ENCODE measurements at regions not wholly inside any gene's neighbourhood (a gene's known extent, or its start where the extent isn't known, plus 50 kb on each side); places are given as distances from the start of the nearest gene placed in this dataset.

GRCh38 chr4:14000091-14000814 is 372.7 kb upstream of the BOD1L1 start:
- ChIA-PET POLR2A (ENCODE audit: partially characterized antibody) (no interaction called here), CTCF (ENCODE audit: partially characterized antibody) (interaction anchor here (0.6 kb wide), 1 partner anchor 141 kb away, joined by 3 read pairs; no protein-coding TSS in a partner anchor)
- Histone ChIP-seq H3K23ac (ENCODE audit: insufficient read length) (no peak overlapping the region), H4K5ac (ENCODE audit: insufficient read length, low read depth, low read length) (no peak overlapping the region), H3K79me2 (ENCODE audit: control insufficient read depth in 1 of 2, insufficient read depth in 2 of 2, low read length in 2 of 2) (no peaks in the 10 kb centered on the region), H2BK15ac (ENCODE audit: low read length) (no peak overlapping the region), H4K91ac (replicated peaks; ENCODE audit: insufficient read length, low read length) (no peak overlapping the region), H3K4me2 (ENCODE audit: insufficient read depth in 1 of 2, low read depth in 2 of 2, low read length in 2 of 2) (no peak overlapping the region), H3K56ac (replicated peaks; ENCODE audit: insufficient read length, low read depth, low read length) (no peak overlapping the region), H3K4me3 (ENCODE audit: extremely low read depth in 1 of 4, insufficient read depth in 2 of 4, low read depth in 3 of 4, low read length in 4 of 4) (no peak overlapping the region), H2AK5ac (ENCODE audit: low read depth, low read length) (no peak overlapping the region), H2BK5ac (ENCODE audit: low read depth, low read length) (no peak overlapping the region), H3K23me2 (ENCODE audit: low read depth, low read length) (no peaks in the 10 kb centered on the region), H2AFZ (ENCODE audit: low read length) (no peak overlapping the region), H2BK20ac (ENCODE audit: low read length) (no peak overlapping the region), H3K18ac (ENCODE audit: extremely low read depth, low read length) (no peak overlapping the region), H2BK12ac (ENCODE audit: low read depth, low read length) (no peak overlapping the region), H3K27ac (ENCODE audit: low read depth, low read length) (no peak overlapping the region), H4K8ac (ENCODE audit: extremely low read depth, insufficient read depth, low read length) (no peak overlapping the region), H4K20me1 (replicated peaks in 1 of 2; ENCODE audit: control insufficient read depth in 1 of 2, insufficient read depth in 2 of 2, low read length in 2 of 2) (no peaks in the 10 kb centered on the region), H3K9ac (replicated peaks in 1 of 4; ENCODE audit: extremely low read depth in 1 of 4, low read depth in 3 of 4, low read length in 3 of 4) (no peak overlapping the region), H3K4me1 (replicated peaks in 1 of 4; ENCODE audit: control insufficient read depth in 3 of 4, insufficient read depth in 4 of 4, low read length in 3 of 4) (no peaks in the 10 kb centered on the region), H3K4ac (replicated peaks; ENCODE audit: insufficient read length, low read depth, low read length) (no peak overlapping the region), H2BK120ac (replicated peaks; ENCODE audit: low read depth, low read length) (no peak overlapping the region), H3K79me1 (ENCODE audit: low read depth, low read length) (no peaks in the 10 kb centered on the region), H3K27me3 (replicated peaks in 1 of 4; ENCODE audit: control insufficient read depth in 3 of 4, extremely low read depth in 1 of 4, insufficient read depth in 3 of 4, low read length in 3 of 4) (no peaks in the 10 kb centered on the region), H3K36me3 (ENCODE audit: control insufficient read depth in 2 of 4, insufficient read depth in 4 of 4, low read length in 3 of 4) (no peaks in the 10 kb centered on the region), H3K9me3 (ENCODE audit: insufficient read depth in 2 of 2, low read depth in 1 of 2, low read length in 1 of 2) (peaks cover 14 to 34% of the 10 kb centered on the region in 2 experiments), H3K14ac (ENCODE audit: insufficient read length) (no peak overlapping the region)
- 94% methylated on average over 2 of the region's 2 CpGs; no CpG with 5 or more reads in 1 of the 2 experiments for WGBS, 2 experiments (ENCODE audit: extremely low coverage in 1 of 2, insufficient coverage in 1 of 2, insufficient read length in 1 of 2, insufficient replicate concordance in 2 of 2, low coverage in 1 of 2, low lambda C conversion rate in 2 of 2, missing lambda C conversion rate in 1 of 2)
- TF ChIP-seq JUN (IDR thresholded peaks at IDR 0.05; ENCODE audit: low read depth, low read length) (no peak), BRCA1 (IDR thresholded peaks at IDR 0.05; ENCODE audit: low read depth, low read length) (no peak), POU5F1 (IDR thresholded peaks at IDR 0.05; ENCODE audit: low read depth, low read length) (no peak)
- DNase-seq (ENCODE audit: low read depth in 1 of 2, low spot score in 2 of 2) (no peak), FAIRE-seq (no peak)

Data from H1 (cell line).